ENCODE measurements at regions not wholly inside any gene's neighbourhood (a gene's known extent, or its start where the extent isn't known, plus 50 kb on each side); places are given as distances from the start of the nearest gene placed in this dataset.

- CTCF ChIA-PET, result interaction anchor here (0.9 to 1.8 kb wide), 5 partner anchors 8 to 28 kb away, joined by 3 to 6 read pairs (median 3); no protein-coding TSS in a partner anchor
- no peak for DNase-seq (ENCODE audit: extremely low spot score)
- TF ChIP-seq CTCF (IDR thresholded peaks at IDR 0.05; ENCODE audit: control extremely low read depth, extremely low read depth, low read depth, missing control alignments), result no peak
- POLR2A ChIA-PET, result no interaction called here
These were observed 100.5 kb downstream of the NAA11 start for GRCh38 chr4:79225360-79225759.

- ChIA-PET POLR2A (no interaction called here), CTCF (interaction anchor here (0.9 to 1.8 kb wide), 4 partner anchors 9 to 28 kb away, joined by 3 to 6 read pairs (median 4); no protein-coding TSS in a partner anchor)
- DNase-seq (ENCODE audit: extremely low spot score), result no peak
- TF ChIP-seq CTCF (IDR thresholded peaks at IDR 0.05; ENCODE audit: control extremely low read depth, extremely low read depth, low read depth, missing control alignments), result no peak
These were observed 101.1 kb downstream of the NAA11 start for GRCh38 chr4:79224777-79225104.

GRCh38 chr4:79223993-79224776 lies 101.7 kb downstream of the NAA11 start:
- no peak for TF ChIP-seq CTCF (IDR thresholded peaks at IDR 0.05; ENCODE audit: control extremely low read depth, extremely low read depth, low read depth, missing control alignments)
- ChIA-PET POLR2A (no interaction called here), CTCF (interaction anchor here (1.1 kb wide), 1 partner anchor 14 kb away, joined by 3 read pairs; no protein-coding TSS in a partner anchor)
- DNase-seq (ENCODE audit: extremely low spot score), result no peak

- no peak for TF ChIP-seq CTCF (IDR thresholded peaks at IDR 0.05; ENCODE audit: control extremely low read depth, extremely low read depth, low read depth, missing control alignments)
- CTCF ChIA-PET, result interaction anchor here (0.7 kb wide), 1 partner anchor 9 kb away, joined by 3 read pairs; no protein-coding TSS in a partner anchor
These were observed 108.8 kb downstream of the NAA11 start for GRCh38 chr4:79217025-79217424.

GRCh38 chr4:79213702-79214101 lies 112.2 kb downstream of the NAA11 start:
- TF ChIP-seq CTCF (IDR thresholded peaks at IDR 0.05; ENCODE audit: control extremely low read depth, extremely low read depth, low read depth, missing control alignments), result no peak
- POLR2A ChIA-PET, result no interaction called here
- CTCF ChIA-PET, result interaction anchor here (0.9 to 1.3 kb wide), 2 partner anchors 16 to 192 kb away, joined by 3 read pairs; no protein-coding TSS in a partner anchor

More at GRCh38 chr4:79217025-79217424, 108.8 kb downstream of the NAA11 start:
- DNase-seq (ENCODE audit: extremely low spot score), result no peak
- POLR2A ChIA-PET, result no interaction called here

GRCh38 chr4:79213010-79213409 lies 112.9 kb downstream of the NAA11 start:
- TF ChIP-seq CTCF (IDR thresholded peaks at IDR 0.05; ENCODE audit: control extremely low read depth, extremely low read depth, low read depth, missing control alignments), result no peak
- CTCF ChIA-PET, result no interaction called here
- DNase-seq (ENCODE audit: extremely low spot score), result no peak
- POLR2A ChIA-PET, result no interaction called here

More at GRCh38 chr4:79213702-79214101, 112.2 kb downstream of the NAA11 start:
- no peak for DNase-seq (ENCODE audit: extremely low spot score)
